PC-9 (cell line): ENCODE measurements at regions not wholly inside any gene's neighbourhood (a gene's known extent, or its start where the extent isn't known, plus 50 kb on each side); places are given as distances from the start of the nearest gene placed in this dataset.

Source experiments
- BruUV-seq: library from RNA; stranded (reverse); fragments of 400-500 nt; replicated peaks from 2 replicates; lab custom pipeline; 2021; lab: Mats Ljungman, UMichigan
- CTCF ChIA-PET: fragments of 300-600 bp; sonication (Branson Sonifier 250); formaldehyde crosslinking; loops from one replicate; lab custom pipeline; 2022; ENCODE audit warnings: antibody characterized with exemption; lab: Charles Lee
- POLR2A ChIA-PET: fragments of 300-600 bp; sonication (Branson Sonifier 250); formaldehyde crosslinking; loops from one replicate; lab custom pipeline; 2022; ENCODE audit warnings: antibody characterized with exemption; ENCODE audit not compliant: unreplicated experiment; lab: Charles Lee
- DNase-seq, 2 experiments: peaks; one replicate each; pipeline versions ENCODE4 v3.0.0 to v3.0.0-alpha.2; 2015 to 2022; ENCODE audit warnings: mixed read lengths in 1 of 2
- H2AFZ ChIP-seq: fragments of 200-600 bp; sonication (generic); 2 replicates; pipeline ENCODE4 v1.8.1; 2017; ENCODE audit warnings: antibody characterized with exemption
- H3F3A ChIP-seq: fragments of 200-600 bp; sonication (generic); 2 replicates; pipeline ENCODE4 v1.8.1; 2017; ENCODE audit warnings: antibody characterized with exemption, mild to moderate bottlenecking, low read depth; ENCODE audit not compliant: insufficient read depth
- H3K27ac ChIP-seq: fragments of 200-600 bp; sonication (generic); 2 replicates; pipeline ENCODE4 v1.6.1; 2016; ENCODE audit warnings: mixed run types
- H3K27me3 ChIP-seq: fragments of 200-600 bp; sonication (generic); 2 replicates; pipeline ENCODE4 v1.6.1; 2016; ENCODE audit warnings: low read depth, mixed run types; ENCODE audit not compliant: insufficient read depth
- H3K36me3 ChIP-seq: fragments of 200-600 bp; sonication (generic); 2 replicates; pipeline ENCODE4 v1.6.1; 2016; ENCODE audit warnings: low read depth, mixed run types
- H3K4me1 ChIP-seq: fragments of 200-600 bp; sonication (generic); replicated peaks from 2 replicates; pipeline ENCODE4 v1.6.1; 2016; ENCODE audit warnings: mixed run types; ENCODE audit not compliant: insufficient read depth
- H3K4me2 ChIP-seq: fragments of 200-600 bp; sonication (generic); 2 replicates; pipeline ENCODE4 v1.6.1; 2017; ENCODE audit warnings: mixed run types
- H3K4me3 ChIP-seq: fragments of 200-600 bp; sonication (generic); 2 replicates; pipeline ENCODE4 v1.6.1; 2016; ENCODE audit warnings: mixed run types
- H3K79me2 ChIP-seq: fragments of 200-600 bp; sonication (generic); 2 replicates; pipeline ENCODE4 v1.6.1; 2017; ENCODE audit warnings: low read depth, mixed run types
- H3K9me2 ChIP-seq: fragments of 200-600 bp; sonication (generic); 2 replicates; pipeline ENCODE4 v1.8.1; 2017; ENCODE audit warnings: mild to moderate bottlenecking; ENCODE audit not compliant: insufficient read depth
- H3K9me3 ChIP-seq: fragments of 200-600 bp; sonication (generic); 2 replicates; pipeline ENCODE4 v1.8.1; 2016; ENCODE audit warnings: low read depth; ENCODE audit not compliant: insufficient read depth
- H4K20me1 ChIP-seq: fragments of 200-600 bp; sonication (generic); 2 replicates; pipeline ENCODE4 v1.8.1; 2017; ENCODE audit not compliant: insufficient read depth
- CTCF ChIP-seq: fragments of 200-600 bp; sonication (generic); conservative IDR thresholded peaks from 2 replicates; pipeline ENCODE4 v1.6.1; 2017; ENCODE audit warnings: mixed run types, antibody characterized with exemption, mild to moderate bottlenecking, moderate library complexity
- EZH2 ChIP-seq: fragments of 200-600 bp; sonication (generic); IDR thresholded peaks from 2 replicates; pipeline ENCODE4 v1.8.0; 2017; ENCODE audit warnings: antibody characterized with exemption, low read depth
- intact Hi-C: fragments of 100-400 bp; cut with micrococcal nuclease; formaldehyde crosslinking; loops from one replicate; pipeline ENCODE4 v1.10.0; 2022; ENCODE audit not compliant: unreplicated experiment

- H3F3A ChIP-seq: peaks cover 5% of the 10 kb centered on the region
- H3K27ac ChIP-seq: no peak overlapping the region
- TF ChIP-seq CTCF: no peak
- no peak for TF ChIP-seq EZH2
- no peak for DNase-seq
- no peaks in the 10 kb centered on the region for H4K20me1 ChIP-seq
- H3K4me3 ChIP-seq: no peak overlapping the region
- POLR2A ChIA-PET: no interaction called here
- intact Hi-C loops: no loop called here
- no peaks in the 10 kb centered on the region for H3K9me2 ChIP-seq
- CTCF ChIA-PET: no interaction called here
- no TSS peak for BruUV-seq
- no peaks in the 10 kb centered on the region for H3K79me2 ChIP-seq
- H3K4me2 ChIP-seq: no peak overlapping the region
- no peaks in the 10 kb centered on the region for H3K9me3 ChIP-seq
- H3K36me3 ChIP-seq: no peaks in the 10 kb centered on the region
- H3K4me1 ChIP-seq: peaks cover 16% of the 10 kb centered on the region
- no peaks in the 10 kb centered on the region for H3K27me3 ChIP-seq
- H2AFZ ChIP-seq: peak overlapping the region; percentile 24; the same call in 1 of the 2 replicates
Measured at GRCh38 chr3:159724627-159725026, 264.0 kb upstream of the IL12A start.

GRCh38 chr3:159726231-159726964 lies 262.2 kb upstream of the IL12A start:
- Histone ChIP-seq H3K36me3 (no peaks in the 10 kb centered on the region), H3K27ac (no peak overlapping the region), H3K4me1 (peaks cover 16% of the 10 kb centered on the region), H3K9me3 (no peaks in the 10 kb centered on the region), H3K27me3 (no peaks in the 10 kb centered on the region), H4K20me1 (no peaks in the 10 kb centered on the region), H2AFZ (no peak overlapping the region), H3F3A (peaks cover 8% of the 10 kb centered on the region), H3K4me2 (peak overlapping the region; percentile 40), H3K9me2 (no peaks in the 10 kb centered on the region), H3K4me3 (no peak overlapping the region), H3K79me2 (no peaks in the 10 kb centered on the region)
- intact Hi-C loops: no loop called here
- no TSS peak for BruUV-seq
- POLR2A ChIA-PET: interaction anchor here (0.5 to 0.7 kb wide), 5 partner anchors 27 to 1603 kb away, joined by 3 to 10 read pairs (median 6); no protein-coding TSS in a partner anchor
- CTCF ChIA-PET: interaction anchor here (0.5 to 1.2 kb wide), 4 partner anchors 88 to 1142 kb away, joined by 3 to 5 read pairs (median 4); no protein-coding TSS in a partner anchor
- peak; percentile 75 to 91 for DNase-seq
- TF ChIP-seq EZH2: no peak
- TF ChIP-seq CTCF: no peak

DNA sequence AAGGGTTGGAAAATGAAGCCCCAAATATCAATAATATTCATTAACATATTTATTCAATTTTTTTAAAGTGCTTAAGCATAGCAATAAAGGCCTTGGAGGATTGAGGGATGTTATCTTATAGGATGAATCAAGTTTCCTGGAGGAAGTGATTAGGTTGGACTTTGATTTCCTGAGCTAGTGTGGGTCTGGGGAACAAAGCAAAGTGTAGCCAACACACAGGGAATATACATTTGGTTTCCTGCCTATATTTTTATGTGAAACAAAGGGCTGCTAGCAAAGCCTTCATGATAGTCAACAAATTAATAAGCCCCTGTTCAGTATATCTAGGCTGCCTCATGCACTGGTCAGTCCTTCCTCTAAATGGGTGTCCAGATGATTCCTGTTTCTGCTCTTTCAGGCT lies 261.1 kb upstream of the IL12A start:
- CTCF ChIA-PET: no interaction called here
- intact Hi-C loops: no loop called here
- POLR2A ChIA-PET: no interaction called here

More for the DNA sequence above, 261.1 kb upstream of the IL12A start:
- no peaks in the 10 kb centered on the region for H4K20me1 ChIP-seq
- no peaks in the 10 kb centered on the region for H3K9me2 ChIP-seq
- no peak overlapping the region for H3K27ac ChIP-seq
- no peaks in the 10 kb centered on the region for H3K27me3 ChIP-seq
- no peak for DNase-seq
- H2AFZ ChIP-seq: no peak overlapping the region
- H3K36me3 ChIP-seq: no peaks in the 10 kb centered on the region
- H3F3A ChIP-seq: peaks cover 19% of the 10 kb centered on the region
- TF ChIP-seq CTCF: no peak
- TF ChIP-seq EZH2: no peak
- no peaks in the 10 kb centered on the region for H3K9me3 ChIP-seq
- peaks cover 25% of the 10 kb centered on the region for H3K4me1 ChIP-seq
- no peak overlapping the region for H3K4me2 ChIP-seq
- H3K4me3 ChIP-seq: no peak overlapping the region
- BruUV-seq: no TSS peak
- no peaks in the 10 kb centered on the region for H3K79me2 ChIP-seq
